ENCODE measurements at regions not wholly inside any gene's neighbourhood (a gene's known extent, or its start where the extent isn't known, plus 50 kb on each side); places are given as distances from the start of the nearest gene placed in this dataset.

- no peak for DNase-seq
These were observed 393.3 kb upstream of the CDH11 start for GRCh38 chr16:65515193-65515592.

- no peak for DNase-seq
These were observed 389.0 kb upstream of the CDH11 start for GRCh38 chr16:65510850-65511249.

- no peak for DNase-seq
These were observed 388.4 kb upstream of the CDH11 start for GRCh38 chr16:65510241-65510640.

DNA sequence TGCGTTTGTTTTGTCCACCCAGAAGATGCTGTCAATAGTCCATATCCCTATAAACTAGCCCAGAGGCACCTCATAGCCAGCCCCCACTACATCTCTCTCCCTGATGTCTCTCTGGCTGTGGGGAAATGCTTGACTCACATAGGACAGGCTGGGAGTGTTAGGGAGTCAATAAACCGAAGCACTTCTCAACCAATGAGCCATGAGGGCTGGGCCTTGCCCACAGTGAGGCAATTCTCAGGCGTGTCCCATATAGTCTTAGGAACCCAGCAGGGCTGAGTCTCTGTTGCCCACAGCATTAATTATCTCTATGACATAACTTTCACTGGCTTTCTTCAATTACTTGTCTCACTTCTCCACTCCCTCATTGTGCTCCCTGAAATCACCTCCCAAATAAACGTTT is 387.3 kb upstream of the CDH11 start:
- no peak for DNase-seq

- DNase-seq = no peak
These were observed 379.1 kb upstream of the CDH11 start for GRCh38 chr16:65500919-65501318.

DNA sequence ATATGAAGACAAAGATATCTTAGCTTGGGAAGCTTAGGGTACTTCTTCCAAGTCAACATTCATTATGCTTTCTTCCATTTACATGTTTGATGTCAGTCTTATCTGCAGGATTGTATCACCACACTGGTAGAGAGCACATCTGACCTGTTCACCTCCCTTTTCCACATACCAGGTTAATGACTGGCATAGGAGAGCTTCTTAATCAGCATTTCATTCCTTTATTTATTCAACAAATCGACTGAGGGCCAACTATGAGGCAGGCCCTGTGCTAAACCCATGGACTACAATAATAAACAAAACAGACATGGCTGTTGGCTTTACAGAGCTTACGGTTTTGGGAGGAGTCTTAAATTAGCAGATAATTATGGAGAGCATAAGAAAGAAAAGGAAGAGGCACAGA is 378.1 kb upstream of the CDH11 start:
- DNase-seq = no peak

- DNase-seq = no peak
These were observed 377.7 kb upstream of the CDH11 start for GRCh38 chr16:65499566-65499965.

GRCh38 chr16:65497571-65497970 is 375.7 kb upstream of the CDH11 start:
- DNase-seq = no peak

- DNase-seq = no peak
These were observed 373.2 kb upstream of the CDH11 start for GRCh38 chr16:65495106-65495505.

DNA sequence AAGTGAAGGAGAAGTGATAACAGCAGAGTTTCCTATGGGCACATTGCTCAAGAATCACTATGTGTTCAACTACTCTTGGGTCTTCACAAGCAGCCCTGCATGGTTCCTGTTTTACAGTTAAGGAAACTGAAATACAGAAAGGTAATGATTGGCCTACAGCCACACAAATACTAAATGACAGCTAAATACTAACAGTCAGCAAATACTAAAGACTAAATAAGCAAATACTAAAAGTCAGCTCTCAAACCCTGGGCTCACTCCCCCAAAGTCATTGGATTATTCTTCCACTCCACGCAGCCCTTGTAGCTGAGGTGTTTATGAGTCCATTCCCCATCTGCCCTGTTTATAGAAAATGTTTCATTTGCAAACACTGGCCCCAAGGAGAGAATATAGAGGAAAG is 372.7 kb upstream of the CDH11 start:
- no peak for DNase-seq

DNA sequence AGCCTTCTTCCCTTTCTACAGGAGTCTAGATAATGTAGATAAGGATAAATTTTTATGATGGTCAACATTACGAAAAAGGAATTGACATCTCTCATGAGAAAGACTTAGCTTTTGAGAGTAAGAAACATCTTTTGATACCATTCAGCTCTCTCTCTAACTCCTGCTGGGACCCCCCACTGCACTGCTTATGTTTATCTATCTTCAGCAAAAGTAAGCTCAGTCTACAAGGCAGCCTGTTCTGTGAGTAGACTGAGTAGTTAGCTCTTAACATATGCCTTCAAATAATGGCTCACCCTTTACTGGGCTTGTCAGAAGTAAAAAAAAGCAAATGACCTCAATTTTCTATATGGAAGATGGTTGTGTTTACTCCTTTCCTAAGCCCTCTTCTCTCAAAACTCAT is 372.2 kb upstream of the CDH11 start:
- DNase-seq = no peak

GRCh38 chr16:65490286-65490685 is 368.4 kb upstream of the CDH11 start:
- DNase-seq = no peak

DNA sequence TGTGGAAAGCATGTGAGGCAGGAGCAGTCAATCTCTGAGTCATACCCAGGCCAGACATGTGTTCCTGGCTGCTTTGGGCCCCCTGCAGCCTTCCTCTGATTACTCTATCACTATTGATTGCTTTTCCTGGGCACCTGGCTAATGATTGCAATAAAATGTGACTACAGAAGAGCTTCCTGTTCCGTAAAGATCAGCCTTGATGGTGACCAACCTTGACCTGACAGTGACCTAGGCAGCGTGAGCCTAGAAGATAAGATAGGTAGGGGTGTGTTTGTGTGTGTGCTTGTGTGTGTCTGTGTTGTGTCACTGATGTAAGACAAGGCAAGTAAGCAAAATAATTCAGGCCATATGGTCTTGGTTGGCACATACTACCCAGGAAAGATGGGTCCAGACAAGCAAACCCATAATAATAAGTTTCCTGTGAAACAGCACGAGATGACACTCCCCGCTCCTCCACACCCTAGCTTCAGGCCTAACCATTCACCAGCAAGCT is 367.7 kb upstream of the CDH11 start:
- DNase-seq = no peak

DNA sequence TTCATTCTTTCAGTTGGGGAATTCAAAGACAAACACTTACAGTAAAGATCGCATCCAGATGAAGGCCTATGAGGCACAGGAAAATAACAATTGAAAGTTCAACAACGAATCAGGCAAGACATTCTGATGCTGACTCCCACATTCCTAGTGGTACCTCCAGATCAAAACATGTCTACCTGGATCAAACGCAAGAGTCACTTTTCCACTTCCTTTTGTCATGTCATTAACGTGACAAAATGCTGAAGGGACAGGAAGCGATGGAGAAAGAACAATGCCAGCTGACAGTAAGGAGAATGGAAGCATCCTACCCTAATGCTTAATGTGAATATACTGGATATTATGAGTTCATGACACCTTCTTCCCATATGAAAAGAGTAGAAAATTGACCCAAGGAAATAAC is 365.4 kb upstream of the CDH11 start:
- no peak for DNase-seq

DNA sequence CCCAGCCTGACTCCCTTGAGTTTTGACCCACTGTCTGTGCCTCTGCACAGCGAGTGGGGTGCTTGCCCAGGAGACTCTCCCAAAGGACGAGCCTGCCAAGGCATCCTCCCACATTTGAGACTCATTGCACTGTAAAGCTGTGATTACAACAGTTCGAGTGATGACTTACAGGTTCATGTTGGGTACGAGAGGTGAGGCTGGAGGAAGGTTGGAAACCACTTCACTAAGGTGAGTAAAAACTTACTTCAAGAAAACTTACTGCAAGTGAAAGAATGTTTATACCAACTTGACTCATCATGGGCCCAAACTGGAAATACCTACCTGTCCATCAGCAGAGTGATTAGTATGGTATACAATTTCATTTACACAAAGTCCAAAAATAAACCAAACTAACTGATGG is 360.1 kb upstream of the CDH11 start:
- DNase-seq = no peak

DNA sequence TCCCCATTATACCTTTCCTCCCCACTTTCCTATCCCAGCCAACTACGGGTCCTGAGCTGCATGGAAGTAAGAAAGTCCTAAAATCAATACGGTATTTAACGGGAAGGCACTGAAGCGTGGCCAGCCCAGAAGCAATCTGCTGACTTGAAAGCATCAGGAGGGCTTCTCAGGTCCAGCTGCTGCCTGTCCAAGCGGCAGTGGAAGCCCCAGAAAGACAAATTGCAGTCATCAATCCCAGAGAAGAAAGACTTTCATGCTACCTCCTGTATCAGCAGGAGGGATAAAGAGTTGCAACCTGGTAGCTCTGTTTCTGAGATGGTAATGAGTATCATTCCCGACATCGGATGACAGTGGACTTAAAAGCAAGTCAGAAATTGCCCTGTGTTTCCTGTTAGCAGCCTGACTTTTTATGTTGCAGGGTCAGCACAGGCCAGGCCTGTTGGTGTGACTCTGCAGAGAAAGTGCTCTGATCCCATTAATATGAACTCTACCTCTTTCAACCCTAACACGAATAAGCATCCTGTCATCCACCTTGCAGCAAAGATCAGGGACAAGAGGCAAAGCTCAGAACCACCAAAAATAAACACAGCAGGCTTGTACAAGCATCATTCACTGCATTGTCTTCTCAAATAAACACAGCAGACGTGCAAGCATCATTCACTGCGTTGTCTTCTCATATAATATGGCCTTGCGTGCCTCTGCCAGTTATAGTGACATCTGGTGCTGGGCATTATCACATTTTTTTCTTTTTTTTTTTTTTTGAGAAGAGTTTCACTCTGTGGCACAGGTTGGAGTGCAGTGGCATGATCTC is 358.6 kb upstream of the CDH11 start:
- no peak for DNase-seq

- DNase-seq = no peak
These were observed 354.6 kb upstream of the CDH11 start for GRCh38 chr16:65476448-65476955.

- no peak for DNase-seq
These were observed 351.8 kb upstream of the CDH11 start for GRCh38 chr16:65473699-65474098.

- no peak for DNase-seq
These were observed 347.3 kb upstream of the CDH11 start for GRCh38 chr16:65469116-65469515.

- no peak for DNase-seq
These were observed 346.3 kb upstream of the CDH11 start for GRCh38 chr16:65468133-65468532.

GRCh38 chr16:65463652-65464260 is 341.9 kb upstream of the CDH11 start:
- DNase-seq = no peak

DNA sequence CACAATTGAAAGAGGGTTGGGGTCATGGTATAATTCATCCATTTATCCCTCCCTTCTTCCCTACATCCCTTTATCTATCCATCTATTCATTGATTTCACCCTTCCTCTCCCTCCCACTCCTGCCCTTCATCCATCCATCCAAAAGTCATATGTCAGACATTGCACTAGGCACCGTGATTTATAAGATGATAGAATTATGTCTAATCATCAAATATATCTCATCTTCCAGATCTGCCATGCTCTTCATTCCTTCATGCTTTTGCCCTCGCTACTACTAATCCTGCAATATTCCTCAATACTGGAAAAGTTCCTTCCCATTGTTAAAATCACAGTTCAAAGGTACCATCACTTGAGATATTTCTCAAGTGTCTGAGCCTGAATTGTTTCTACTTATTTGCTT is 335.2 kb upstream of the CDH11 start:
- DNase-seq = no peak

DNA sequence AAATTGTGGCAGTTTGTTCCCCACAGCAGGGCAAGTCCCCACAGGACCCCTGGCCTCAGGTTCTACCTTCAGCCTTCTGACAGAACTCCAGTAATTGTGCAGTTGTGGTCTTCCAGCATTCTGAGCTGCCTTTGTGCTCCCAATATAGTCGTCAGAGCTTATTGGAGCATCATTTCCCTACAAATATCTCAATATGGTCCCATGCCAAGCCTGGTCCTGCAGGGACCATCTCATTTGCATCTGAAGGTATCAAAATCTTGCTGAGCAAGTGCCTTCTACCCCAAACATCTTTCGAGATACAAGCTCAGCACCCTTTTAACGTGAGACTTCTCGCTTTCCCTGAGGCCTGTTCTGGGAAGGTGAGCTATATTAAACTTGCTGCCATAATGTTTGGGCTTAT is 333.9 kb upstream of the CDH11 start:
- DNase-seq = no peak

DNA sequence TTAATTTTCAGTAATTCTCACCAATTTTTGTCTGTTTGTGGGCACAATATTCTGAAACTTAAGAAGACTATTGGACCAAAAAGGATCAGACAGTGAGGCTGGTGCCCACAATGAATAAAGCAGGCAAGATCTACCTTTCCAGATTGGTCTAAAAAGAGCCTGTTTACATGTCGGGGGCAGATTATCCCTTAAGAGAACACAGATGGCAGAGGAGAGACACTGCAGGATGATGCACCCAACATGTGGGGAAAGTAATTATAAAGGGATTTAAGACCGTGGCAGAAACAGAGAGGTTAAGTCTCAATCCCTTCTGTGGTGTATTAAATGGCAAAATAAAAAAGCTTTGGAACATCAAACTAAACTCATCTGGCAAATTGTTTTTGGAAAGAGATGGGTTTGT is 331.8 kb upstream of the CDH11 start:
- no peak for DNase-seq

DNA sequence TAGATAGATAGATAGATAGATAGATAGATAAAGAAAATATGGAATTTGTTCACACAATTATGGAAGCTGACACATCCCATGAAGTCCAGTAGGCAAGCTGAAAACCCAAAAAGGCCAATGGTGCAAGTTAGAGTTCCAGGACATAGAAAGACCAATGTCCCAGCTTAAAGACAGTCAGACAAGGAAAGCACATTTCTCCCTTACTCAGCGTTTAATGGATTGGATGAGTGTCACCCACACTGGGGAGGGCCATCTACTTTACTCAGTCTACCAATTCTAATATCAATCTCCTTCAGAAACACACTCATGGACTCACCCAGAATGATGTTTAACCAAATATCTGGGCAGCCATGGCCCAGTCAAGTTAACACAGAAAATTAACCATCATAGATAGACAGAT is 327.7 kb upstream of the CDH11 start:
- no peak for DNase-seq
